ENCODE measurements at regions not wholly inside any gene's neighbourhood (a gene's known extent, or its start where the extent isn't known, plus 50 kb on each side); places are given as distances from the start of the nearest gene placed in this dataset.

- DNase-seq: peak; percentile 4
Measured at GRCh38 chr12:81953541-81953940, 194.4 kb upstream of the PPFIA2 start.

- no peak for DNase-seq
Measured at GRCh38 chr12:81950871-81951270, 191.7 kb upstream of the PPFIA2 start.

GRCh38 chr12:81949841-81950308, 190.7 kb upstream of the PPFIA2 start:
- peak; percentile 65 for DNase-seq

GRCh38 chr12:81949416-81949815, 190.3 kb upstream of the PPFIA2 start:
- no peak for DNase-seq

GRCh38 chr12:81944886-81945285, 185.7 kb upstream of the PPFIA2 start:
- DNase-seq: no peak

- peak; percentile 82 for DNase-seq
Measured at GRCh38 chr12:81942594-81942993, 183.4 kb upstream of the PPFIA2 start.

GRCh38 chr12:81930037-81930436, 170.9 kb upstream of the PPFIA2 start:
- no peak for DNase-seq

- DNase-seq: peak; percentile 3
Measured at GRCh38 chr12:81896771-81897170, 137.6 kb upstream of the PPFIA2 start.

- no peak for DNase-seq
Measured at GRCh38 chr12:81888961-81889360, 129.8 kb upstream of the PPFIA2 start.

- DNase-seq: no peak
Measured at GRCh38 chr12:81888106-81888740, 129.1 kb upstream of the PPFIA2 start.

- peak; percentile 25 for DNase-seq
Measured at GRCh38 chr12:81874586-81874985, 115.4 kb upstream of the PPFIA2 start.

- DNase-seq: no peak
Measured at GRCh38 chr12:81874166-81874565, 115.0 kb upstream of the PPFIA2 start.

GRCh38 chr12:81872400-81872799, 113.2 kb upstream of the PPFIA2 start:
- DNase-seq: no peak

- no peak for DNase-seq
Measured at GRCh38 chr12:81866081-81866480, 106.9 kb upstream of the PPFIA2 start.

GRCh38 chr12:81863406-81863805, 104.3 kb upstream of the PPFIA2 start:
- DNase-seq: no peak

- peak; percentile 55 for DNase-seq
Measured at GRCh38 chr12:81859521-81859920, 100.4 kb upstream of the PPFIA2 start.

GRCh38 chr12:81843599-81843998, 84.4 kb upstream of the PPFIA2 start:
- no peak for DNase-seq

GRCh38 chr12:81835783-81836182, 76.6 kb upstream of the PPFIA2 start:
- no peak for DNase-seq

GRCh38 chr12:81819991-81820633, 61.0 kb upstream of the PPFIA2 start:
- no peak for DNase-seq

- no peak for DNase-seq
Measured at GRCh38 chr12:81815611-81816010, 56.5 kb upstream of the PPFIA2 start.

GRCh38 chr12:81811778-81812125, 52.6 kb upstream of the PPFIA2 start:
- DNase-seq: no peak

- DNase-seq: no peak
Measured at GRCh38 chr12:81811061-81811777, 52.1 kb upstream of the PPFIA2 start.

GRCh38 chr12:81809829-81810595, 50.9 kb upstream of the PPFIA2 start:
- peak; percentile 11 for DNase-seq
